ENCODE measurements at regions not wholly inside any gene's neighbourhood (a gene's known extent, or its start where the extent isn't known, plus 50 kb on each side); places are given as distances from the start of the nearest gene placed in this dataset.

DNA sequence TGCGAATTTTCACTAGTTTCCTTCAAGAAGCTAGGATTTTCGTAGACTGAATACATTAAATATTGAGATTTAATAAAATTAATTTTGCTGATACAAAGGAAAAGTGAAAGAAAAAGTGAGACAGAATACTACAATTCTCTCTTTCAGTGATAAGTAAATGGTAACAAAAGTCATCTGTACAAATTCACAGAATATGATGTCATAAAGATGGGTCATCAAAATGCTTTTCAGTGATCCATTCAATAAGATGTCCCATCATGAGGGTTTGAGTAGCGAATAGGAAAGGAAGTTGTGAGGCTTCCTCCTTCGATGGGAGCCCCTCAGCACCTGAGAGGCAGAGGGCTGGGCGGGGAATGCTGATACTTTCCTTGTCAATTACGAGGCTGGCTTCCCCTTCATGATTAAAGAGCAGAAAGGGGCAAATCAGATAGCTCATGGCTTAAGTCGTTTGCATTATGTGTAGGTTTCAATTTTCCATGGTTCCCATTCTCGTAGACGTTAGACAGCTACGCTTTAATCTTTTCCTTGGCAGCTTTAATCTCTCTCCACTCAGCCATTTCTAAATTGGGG is 108.8 kb upstream of the SORBS2 start:
- TF ChIP-seq EP300 (IDR thresholded peaks at IDR 0.05; ENCODE audit: borderline replicate concordance in 1 of 2, low read depth in 2 of 2, low read length in 2 of 2) (no peak), CHD2 (IDR thresholded peaks at IDR 0.05; ENCODE audit: low read length) (no peak), CEBPB (IDR thresholded peaks at IDR 0.05; ENCODE audit: low read depth, low read length) (no peak), SRF (IDR thresholded peaks at IDR 0.05; ENCODE audit: low read depth, low read length) (no peak), RBBP5 (IDR thresholded peaks at IDR 0.05; ENCODE audit: borderline replicate concordance, low read depth, low read length) (no peak), POLR2AphosphoS5 (IDR thresholded peaks at IDR 0.05; ENCODE audit: low read depth, low read length) (no peak), POLR2A (IDR thresholded peaks at IDR 0.05; ENCODE audit: control extremely low read depth in 1 of 2, low read depth in 2 of 2, low read length in 2 of 2) (no peak), POU5F1 (IDR thresholded peaks at IDR 0.05; ENCODE audit: low read depth, low read length) (no peak)
- TF ChIP-seq, protein P1, sequence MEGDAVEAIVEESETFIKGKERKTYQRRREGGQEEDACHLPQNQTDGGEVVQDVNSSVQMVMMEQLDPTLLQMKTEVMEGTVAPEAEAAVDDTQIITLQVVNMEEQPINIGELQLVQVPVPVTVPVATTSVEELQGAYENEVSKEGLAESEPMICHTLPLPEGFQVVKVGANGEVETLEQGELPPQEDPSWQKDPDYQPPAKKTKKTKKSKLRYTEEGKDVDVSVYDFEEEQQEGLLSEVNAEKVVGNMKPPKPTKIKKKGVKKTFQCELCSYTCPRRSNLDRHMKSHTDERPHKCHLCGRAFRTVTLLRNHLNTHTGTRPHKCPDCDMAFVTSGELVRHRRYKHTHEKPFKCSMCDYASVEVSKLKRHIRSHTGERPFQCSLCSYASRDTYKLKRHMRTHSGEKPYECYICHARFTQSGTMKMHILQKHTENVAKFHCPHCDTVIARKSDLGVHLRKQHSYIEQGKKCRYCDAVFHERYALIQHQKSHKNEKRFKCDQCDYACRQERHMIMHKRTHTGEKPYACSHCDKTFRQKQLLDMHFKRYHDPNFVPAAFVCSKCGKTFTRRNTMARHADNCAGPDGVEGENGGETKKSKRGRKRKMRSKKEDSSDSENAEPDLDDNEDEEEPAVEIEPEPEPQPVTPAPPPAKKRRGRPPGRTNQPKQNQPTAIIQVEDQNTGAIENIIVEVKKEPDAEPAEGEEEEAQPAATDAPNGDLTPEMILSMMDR (IDR thresholded peaks at IDR 0.05; ENCODE audit: control extremely low read depth in 1 of 3, insufficient read depth in 1 of 3, low read depth in 1 of 3, low read length in 3 of 3) = no peak
- TF ChIP-seq, protein P2, sequence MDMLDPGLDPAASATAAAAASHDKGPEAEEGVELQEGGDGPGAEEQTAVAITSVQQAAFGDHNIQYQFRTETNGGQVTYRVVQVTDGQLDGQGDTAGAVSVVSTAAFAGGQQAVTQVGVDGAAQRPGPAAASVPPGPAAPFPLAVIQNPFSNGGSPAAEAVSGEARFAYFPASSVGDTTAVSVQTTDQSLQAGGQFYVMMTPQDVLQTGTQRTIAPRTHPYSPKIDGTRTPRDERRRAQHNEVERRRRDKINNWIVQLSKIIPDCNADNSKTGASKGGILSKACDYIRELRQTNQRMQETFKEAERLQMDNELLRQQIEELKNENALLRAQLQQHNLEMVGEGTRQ (IDR thresholded peaks at IDR 0.05; ENCODE audit: low read length) = no peak
- TF ChIP-seq, protein P3, sequence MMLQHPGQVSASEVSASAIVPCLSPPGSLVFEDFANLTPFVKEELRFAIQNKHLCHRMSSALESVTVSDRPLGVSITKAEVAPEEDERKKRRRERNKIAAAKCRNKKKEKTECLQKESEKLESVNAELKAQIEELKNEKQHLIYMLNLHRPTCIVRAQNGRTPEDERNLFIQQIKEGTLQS (IDR thresholded peaks at IDR 0.05; ENCODE audit: insufficient read depth, low read depth, low read length) = no peak

All from H1 (cell line).